Lower leg skin (tissue), 4 donors: ENCODE measurements at regions not wholly inside any gene's neighbourhood (a gene's known extent, or its start where the extent isn't known, plus 50 kb on each side); places are given as distances from the start of the nearest gene placed in this dataset.
"Not testable (repeated sequence)": the region's sequence is repeated elsewhere in the genome, so short reads cannot be mapped to it uniquely, and the experiment has no call there.

Experiments used
- DNase-seq, 2 donors: peaks; one replicate each; pipeline ENCODE4 v3.0.0-alpha.2; 2019; ENCODE audit warnings: low spot score in 2 of 2
- H3K4me3 ChIP-seq: fragments of 200-600 bp; sonication (generic); 2 replicates; pipeline ENCODE4 v1.5.1; 2017; ENCODE audit warnings: mild to moderate bottlenecking, low read depth; ENCODE audit not compliant: poor library complexity, severe bottlenecking
- CTCF ChIP-seq, 3 donors: fragments of 450-650 bp; IDR thresholded peaks; one replicate each; pipeline ENCODE4 v1.5.1; 2016; ENCODE audit warnings: antibody characterized with exemption in 3 of 3, mild to moderate bottlenecking in 3 of 3, moderate library complexity in 2 of 3
- POLR2A ChIP-seq, 2 donors: fragments of 450-650 bp; IDR thresholded peaks; one replicate each; pipeline ENCODE4 v1.6.1; 2016 to 2017; ENCODE audit warnings: antibody characterized with exemption in 2 of 2, mild to moderate bottlenecking in 1 of 2, moderate library complexity in 1 of 2
- WGBS, 2 donors: methylation state at CpG; one replicate each; pipeline ENCODE4 v1.1.5; 2018; 5-methylcytosine and 5-hydroxymethylcytosine counted together
- intact Hi-C: fragments of 100-400 bp; cut with DNase I; formaldehyde crosslinking; loops from one replicate; pipeline ENCODE4 v1.15.0; 2023; ENCODE audit warnings: low total_unique reads

GRCh38 chr10:62985807-62986600, 147.1 kb upstream of the NRBF2 start:
- no peak overlapping the region for H3K4me3 ChIP-seq
- intact Hi-C loops, result no loop called here
- WGBS, 2 donors, result 92 to 93% methylated on average over 4 of the region's 4 CpGs
- no peak for TF ChIP-seq CTCF (IDR thresholded peaks at IDR 0.05)
- TF ChIP-seq POLR2A (IDR thresholded peaks at IDR 0.05), result no peak
- DNase-seq, result no peak

- 42 to 51% methylated on average over 2 of the region's 2 CpGs for WGBS, 2 donors
- TF ChIP-seq POLR2A (IDR thresholded peaks at IDR 0.05) (no peak), CTCF (IDR thresholded peaks at IDR 0.05) (no peak)
- DNase-seq, result no peak
- H3K4me3 ChIP-seq, result no peak overlapping the region
- intact Hi-C loops, result no loop called here
These were observed 152.0 kb upstream of the NRBF2 start for GRCh38 chr10:62981096-62981495.

GRCh38 chr10:62980687-62981086, 152.4 kb upstream of the NRBF2 start:
- no peak for TF ChIP-seq POLR2A (IDR thresholded peaks at IDR 0.05)
- TF ChIP-seq CTCF (IDR thresholded peaks at IDR 0.05), result no peak
- no peak for DNase-seq
- no peak overlapping the region for H3K4me3 ChIP-seq
- intact Hi-C loops, result no loop called here
- 46 to 47% methylated on average over 5 of the region's 5 CpGs for WGBS, 2 donors

DNA sequence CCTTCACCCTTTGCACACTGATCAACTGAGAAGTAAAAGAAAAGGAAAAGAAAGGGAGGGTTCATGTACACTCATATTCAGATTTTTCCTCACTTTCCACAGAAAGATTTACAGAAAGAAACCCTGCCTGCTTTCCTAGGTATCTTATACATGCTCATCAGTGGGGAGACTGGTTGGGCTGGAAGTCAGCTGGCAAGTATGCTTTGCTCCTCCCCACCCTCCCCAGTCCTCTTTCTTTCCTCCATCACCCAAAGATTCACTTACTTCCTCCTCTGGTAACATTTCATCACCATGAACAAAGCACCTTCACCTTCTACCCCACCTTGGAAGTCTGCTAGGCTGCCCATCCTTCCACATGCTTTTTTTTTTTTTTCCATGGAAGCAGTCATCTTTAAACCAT, 153.2 kb upstream of the NRBF2 start:
- no peak overlapping the region for H3K4me3 ChIP-seq
- intact Hi-C loops, result no loop called here
- no peak for DNase-seq
- TF ChIP-seq POLR2A (IDR thresholded peaks at IDR 0.05), result no peak
- TF ChIP-seq CTCF (IDR thresholded peaks at IDR 0.05), result no peak

- WGBS, 2 donors, result 45 to 48% methylated on average over 4 of the region's 4 CpGs
- intact Hi-C loops, result no loop called here
- no peak for DNase-seq
- H3K4me3 ChIP-seq, result no peak overlapping the region
- no peak for TF ChIP-seq POLR2A (IDR thresholded peaks at IDR 0.05)
- TF ChIP-seq CTCF (IDR thresholded peaks at IDR 0.05), result no peak
These were observed 154.6 kb upstream of the NRBF2 start for GRCh38 chr10:62978482-62978881.

- H3K4me3 ChIP-seq, intact Hi-C loops, DNase-seq: not testable (repeated sequence)
- WGBS, 2 donors, result 88 to 90% methylated on average over 1 of the region's 1 CpG
These were observed 158.3 kb upstream of the NRBF2 start for GRCh38 chr10:62974795-62975194.
